WI38 (cell line): ENCODE measurements at regions not wholly inside any gene's neighbourhood (a gene's known extent, or its start where the extent isn't known, plus 50 kb on each side); places are given as distances from the start of the nearest gene placed in this dataset.

ENCODE experiments used
- H3K4me3 ChIP-seq: 2 replicates; pipeline ENCODE4 v1.5.1; 2011; ENCODE audit warnings: low read depth, mild to moderate bottlenecking, control low read depth, low read length
- TF ChIP-seq, protein P1 (sequence below): IDR thresholded peaks from 2 replicates; pipeline ENCODE4 v1.5.1; 2012; ENCODE audit warnings: low read depth, mild to moderate bottlenecking, control low read depth, low read length

DNA sequence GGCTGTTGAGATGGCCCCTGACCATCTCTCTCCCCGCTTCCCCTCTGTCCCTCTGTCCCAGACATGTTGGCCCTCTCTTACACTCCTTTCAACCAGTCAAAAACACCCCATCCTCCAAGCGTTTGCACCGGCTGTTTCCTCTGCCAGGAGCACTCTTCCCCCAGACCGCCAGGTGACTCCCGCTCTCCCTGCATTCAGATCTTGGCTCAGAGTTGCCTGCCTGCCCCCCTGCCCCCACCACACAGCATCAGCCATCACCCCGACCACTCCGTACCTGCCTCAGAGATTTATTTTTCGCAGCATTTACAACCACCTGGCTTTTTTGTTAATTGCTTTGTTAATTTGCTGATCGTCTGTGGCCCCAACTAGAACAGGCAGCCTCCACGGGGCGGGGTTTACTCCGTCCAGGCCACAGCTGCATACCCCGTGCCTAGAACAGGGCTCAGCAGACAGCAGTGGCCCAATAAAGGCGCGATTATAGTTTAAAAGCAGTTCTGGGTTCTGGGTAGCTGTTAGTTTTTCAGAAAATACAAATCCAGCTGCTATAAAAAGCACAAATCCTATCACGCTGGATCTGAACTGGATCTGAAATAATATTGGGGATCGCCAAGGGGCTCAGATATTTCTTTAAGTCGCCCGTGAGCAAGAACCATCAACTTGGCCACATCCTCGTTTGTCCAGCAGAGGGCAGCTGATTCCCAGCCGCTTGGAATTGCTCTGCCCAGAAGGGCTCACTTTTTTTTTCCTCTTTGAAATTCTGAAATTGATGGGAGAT lies 173.6 kb downstream of the IRF8 start:
- TF ChIP-seq, protein P1, sequence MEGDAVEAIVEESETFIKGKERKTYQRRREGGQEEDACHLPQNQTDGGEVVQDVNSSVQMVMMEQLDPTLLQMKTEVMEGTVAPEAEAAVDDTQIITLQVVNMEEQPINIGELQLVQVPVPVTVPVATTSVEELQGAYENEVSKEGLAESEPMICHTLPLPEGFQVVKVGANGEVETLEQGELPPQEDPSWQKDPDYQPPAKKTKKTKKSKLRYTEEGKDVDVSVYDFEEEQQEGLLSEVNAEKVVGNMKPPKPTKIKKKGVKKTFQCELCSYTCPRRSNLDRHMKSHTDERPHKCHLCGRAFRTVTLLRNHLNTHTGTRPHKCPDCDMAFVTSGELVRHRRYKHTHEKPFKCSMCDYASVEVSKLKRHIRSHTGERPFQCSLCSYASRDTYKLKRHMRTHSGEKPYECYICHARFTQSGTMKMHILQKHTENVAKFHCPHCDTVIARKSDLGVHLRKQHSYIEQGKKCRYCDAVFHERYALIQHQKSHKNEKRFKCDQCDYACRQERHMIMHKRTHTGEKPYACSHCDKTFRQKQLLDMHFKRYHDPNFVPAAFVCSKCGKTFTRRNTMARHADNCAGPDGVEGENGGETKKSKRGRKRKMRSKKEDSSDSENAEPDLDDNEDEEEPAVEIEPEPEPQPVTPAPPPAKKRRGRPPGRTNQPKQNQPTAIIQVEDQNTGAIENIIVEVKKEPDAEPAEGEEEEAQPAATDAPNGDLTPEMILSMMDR = peak; percentile 33
- no peak overlapping the region for H3K4me3 ChIP-seq

DNA sequence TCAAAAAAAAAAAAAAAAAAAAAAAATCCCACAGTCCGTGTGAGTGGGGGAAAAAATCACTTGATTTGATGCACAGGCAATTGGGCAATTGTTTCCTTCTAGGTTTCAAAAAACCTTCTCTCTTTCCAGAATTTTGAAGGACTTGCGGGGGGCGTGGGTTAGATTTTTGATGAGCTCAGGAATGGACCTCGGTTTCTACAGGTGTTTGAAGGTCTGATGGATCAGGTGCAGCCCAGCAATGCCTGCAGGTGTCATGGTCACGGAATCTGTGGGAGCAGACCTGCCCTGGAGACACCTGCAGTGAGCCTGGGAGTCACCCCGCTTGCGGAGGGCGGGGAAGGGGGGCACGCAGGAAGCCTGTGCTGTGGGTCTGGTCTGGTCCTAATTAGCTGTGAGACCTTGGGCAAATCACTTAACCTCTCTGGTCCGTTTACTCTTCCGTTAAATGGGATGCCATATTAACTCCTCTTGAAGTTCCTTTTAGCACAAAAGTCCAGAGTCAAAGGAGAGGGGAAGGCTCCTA lies 174.2 kb downstream of the IRF8 start:
- H3K4me3 ChIP-seq = no peak overlapping the region
- TF ChIP-seq, protein P1 = no peak

DNA sequence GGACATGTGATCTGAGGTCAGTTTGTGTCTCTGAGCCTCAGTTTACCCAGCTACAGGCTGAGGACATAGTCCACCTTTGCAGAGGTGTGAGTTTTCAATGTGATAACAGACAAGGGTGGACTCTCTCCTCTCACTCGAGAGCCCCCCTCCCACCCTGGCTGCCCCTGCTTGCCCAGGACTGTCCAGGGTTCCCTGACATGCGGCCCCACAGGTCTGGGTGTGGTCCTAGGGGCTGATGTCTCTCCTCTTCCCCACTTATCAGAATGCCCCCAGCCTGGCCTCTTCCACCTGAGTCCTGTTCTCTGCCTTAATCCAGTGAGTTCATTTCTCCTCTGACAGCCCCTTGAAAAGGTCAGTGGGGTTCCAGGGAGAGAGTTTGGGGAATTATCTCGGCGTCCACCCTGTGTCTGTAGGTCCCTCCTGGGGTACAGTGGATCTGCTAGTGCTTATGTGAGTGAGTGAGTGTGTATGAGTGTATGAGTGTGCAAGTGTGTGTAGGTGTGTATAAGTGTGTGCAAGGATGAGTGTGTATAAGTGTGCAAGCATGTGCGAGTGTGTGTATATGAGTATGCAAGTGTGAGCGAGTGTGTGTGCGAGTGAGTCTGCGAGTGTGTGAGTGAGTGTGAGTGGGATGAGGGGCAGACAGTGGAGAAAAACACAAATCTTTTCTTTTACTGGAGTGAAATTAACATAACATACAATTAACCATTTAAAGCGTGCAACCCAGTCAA lies 175.0 kb downstream of the IRF8 start:
- no peak overlapping the region for H3K4me3 ChIP-seq
- TF ChIP-seq, protein P1 = no peak

DNA sequence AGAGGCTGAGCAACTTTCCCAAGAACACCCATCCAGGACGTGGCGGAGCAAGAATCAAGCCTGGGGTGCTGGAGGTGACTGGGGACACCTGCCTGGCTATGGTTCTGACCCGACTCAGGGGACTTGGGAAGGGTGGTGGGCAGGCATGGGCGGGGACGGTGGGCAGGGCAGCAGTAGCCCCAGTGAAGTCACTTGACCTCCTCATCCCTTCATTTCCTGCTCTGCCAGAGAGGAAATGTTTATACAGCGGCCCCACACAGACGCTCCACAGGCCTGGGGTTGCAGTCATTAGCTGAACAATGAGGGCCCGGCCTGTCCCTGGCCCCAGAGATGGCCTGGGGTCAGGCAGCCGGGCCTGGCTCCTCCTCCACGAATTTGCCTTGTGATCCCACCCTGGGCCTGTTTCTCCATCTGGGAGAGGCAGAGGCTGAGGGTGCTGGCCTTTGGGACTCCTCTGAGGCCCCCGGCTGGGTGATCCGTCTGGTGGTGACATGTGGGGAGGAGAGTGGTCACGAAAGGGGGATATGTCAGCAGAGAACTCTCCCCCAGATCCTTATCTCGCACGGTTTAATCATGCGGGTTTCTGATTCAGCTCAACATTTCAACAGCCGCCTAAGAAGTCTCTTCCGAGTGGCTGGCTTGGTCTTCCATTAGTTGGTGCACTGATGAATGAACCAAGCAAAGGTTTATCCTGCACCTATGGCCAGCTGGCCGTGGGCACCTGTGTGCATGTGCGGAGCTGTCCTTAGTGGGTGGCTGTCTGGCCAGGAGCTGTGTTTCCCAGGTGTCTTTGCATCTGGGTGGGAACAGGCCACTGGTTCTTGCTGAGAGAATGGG lies 175.9 kb downstream of the IRF8 start:
- TF ChIP-seq, protein P1 = no peak

DNA sequence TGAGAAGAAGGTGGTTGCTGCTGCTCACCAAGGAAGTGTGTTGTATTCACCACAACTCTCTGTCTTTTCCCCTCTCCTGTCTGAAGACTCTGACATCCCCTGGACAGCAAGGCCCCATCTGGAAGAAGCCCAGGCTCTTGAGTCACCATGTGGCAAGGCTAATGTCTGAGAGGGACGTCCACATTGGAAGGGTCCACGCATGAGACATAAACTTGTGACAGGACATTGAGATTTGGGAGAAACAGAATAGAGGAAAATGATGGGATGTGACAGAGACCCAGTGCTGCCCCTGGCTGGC lies 176.5 kb downstream of the IRF8 start:
- TF ChIP-seq, protein P1 = no peak
- no peak overlapping the region for H3K4me3 ChIP-seq

More for the DNA sequence above, 175.9 kb downstream of the IRF8 start:
- no peak overlapping the region for H3K4me3 ChIP-seq

DNA sequence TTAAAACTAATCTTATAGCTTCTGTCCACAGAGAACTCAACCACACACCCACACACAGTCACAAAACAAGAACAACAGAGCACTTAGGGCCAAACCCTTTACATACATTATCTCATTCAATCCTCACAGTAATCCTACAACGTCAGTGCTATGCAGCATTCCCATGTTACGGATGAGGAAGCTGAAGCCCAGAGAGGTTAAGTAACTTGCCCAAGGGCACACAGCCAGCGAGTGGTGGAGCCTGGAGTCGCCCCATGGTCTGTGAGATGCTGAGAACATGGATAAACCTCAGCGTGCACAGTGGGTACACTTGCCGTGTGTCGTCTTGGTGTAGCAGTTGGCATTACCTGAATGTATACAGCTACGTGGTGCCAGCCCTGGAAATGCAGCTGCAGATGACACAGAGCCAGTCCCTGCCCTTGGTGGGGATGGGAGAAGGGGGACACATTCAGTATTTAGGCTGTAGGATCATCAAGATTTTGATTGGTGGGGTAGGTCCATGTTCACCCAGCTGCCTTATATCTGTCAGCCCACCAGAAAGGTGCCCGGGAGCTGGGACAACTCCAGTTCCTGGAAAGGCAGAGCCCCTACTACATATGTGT lies 177.0 kb downstream of the IRF8 start:
- no peak overlapping the region for H3K4me3 ChIP-seq
- TF ChIP-seq, protein P1 = no peak
